B cell (primary cell): ENCODE measurements at regions not wholly inside any gene's neighbourhood (a gene's known extent, or its start where the extent isn't known, plus 50 kb on each side); places are given as distances from the start of the nearest gene placed in this dataset.

Source experiments
- ATAC-seq: fragments of 200-7000 bp; cut with Tn5 transposase; one replicate; pipeline ENCODE4 v1.10.0; 2021; ENCODE audit warnings: low read depth, mild to moderate bottlenecking, moderate number of reproducible peaks, moderate library complexity
- CTCF ChIA-PET: fragments of 350-600 bp; sonication (Branson Sonifier 250); formaldehyde crosslinking; loops from one replicate; lab custom pipeline; 2021; ENCODE audit warnings: antibody characterized with exemption, inconsistent platforms; lab: Charles Lee
- POLR2A ChIA-PET: fragments of 350-600 bp; sonication (Branson Sonifier 250); formaldehyde crosslinking; loops from one replicate; lab custom pipeline; 2021; ENCODE audit warnings: antibody characterized with exemption; lab: Charles Lee
- DNase-seq: peaks from one replicate; pipeline ENCODE4 v3.0.0; 2013
- H2AFZ ChIP-seq: 2 replicates; pipeline ENCODE4 v1.6.1; 2012; ENCODE audit warnings: mild to moderate bottlenecking, low read depth, low read length; ENCODE audit not compliant: insufficient read depth, poor library complexity, severe bottlenecking
- H3K27ac ChIP-seq, 2 donors: 1 replicate in 1 of 2; 2 replicates in 1 of 2; pipeline ENCODE4 v1.5.1; 2012 to 2013; ENCODE audit warnings: low read length in 2 of 2, mild to moderate bottlenecking in 2 of 2, moderate library complexity in 1 of 2
- H3K27me3 ChIP-seq, 4 experiments: fragments of 200-600 bp in 1 of 4; sonication (generic) in 1 of 4; replicated peaks in 1 of 4; 1 replicate in 2 of 4; 2 replicates in 2 of 4; pipeline versions ENCODE4 v1.6.1 to v1.7.0; 2013 to 2016; ENCODE audit warnings: low read length in 3 of 4, mild to moderate bottlenecking in 2 of 4, mixed read lengths in 1 of 4, moderate library complexity in 1 of 4; ENCODE audit not compliant: insufficient read depth in 4 of 4, control insufficient read depth in 3 of 4; ENCODE audit errors: control extremely low read depth in 1 of 4
- H3K36me3 ChIP-seq, 2 experiments: replicated peaks in 1 of 2; 1 replicate in 1 of 2; 2 replicates in 1 of 2; pipeline versions ENCODE4 v1.6.1 to v1.7.1; 2013; ENCODE audit warnings: low read length in 1 of 2; ENCODE audit not compliant: insufficient read depth in 2 of 2, control insufficient read depth in 1 of 2; ENCODE audit errors: control extremely low read depth in 1 of 2, extremely low read depth in 1 of 2
- H3K4me1 ChIP-seq, 2 donors: fragments of 200-600 bp in 1 of 2; sonication (generic) in 1 of 2; 1 replicate in 1 of 2; 2 replicates in 1 of 2; pipeline versions ENCODE4 v1.5.1 to v1.6.1; 2013 to 2017; ENCODE audit warnings: low read length in 2 of 2; ENCODE audit not compliant: control insufficient read depth in 2 of 2, insufficient read depth in 2 of 2
- H3K4me2 ChIP-seq: replicated peaks from 2 replicates; pipeline ENCODE3; 2012; ENCODE audit warnings: mild to moderate bottlenecking, low read depth, low read length; ENCODE audit not compliant: poor library complexity, severe bottlenecking
- H3K4me3 ChIP-seq, 5 experiments: fragments of 200-600 bp in 1 of 5; sonication (generic) in 1 of 5; 1 replicate in 3 of 5; 2 replicates in 2 of 5; pipeline versions ENCODE4 v1.5.1 to v1.7.0; 2011 to 2016; ENCODE audit warnings: low read length in 4 of 5, mild to moderate bottlenecking in 4 of 5, low read depth in 2 of 5, control low read depth in 1 of 5, moderate library complexity in 1 of 5; ENCODE audit not compliant: insufficient read depth in 1 of 5; ENCODE audit errors: control extremely low read depth in 1 of 5, extremely low read depth in 1 of 5
- H3K79me2 ChIP-seq: fragments of 200-600 bp; sonication (generic); one replicate; pipeline ENCODE4 v1.6.0; 2016; ENCODE audit warnings: low read length; ENCODE audit not compliant: control insufficient read depth, insufficient read depth
- H3K9ac ChIP-seq: fragments of 200-600 bp; sonication (generic); 2 replicates; pipeline ENCODE4 v1.6.1; 2017; ENCODE audit warnings: mild to moderate bottlenecking, low read length, moderate library complexity
- H3K9me3 ChIP-seq, 3 donors: one replicate each; pipeline versions ENCODE4 v1.6.1 to v1.7.1; 2013; ENCODE audit warnings: low read length in 2 of 3; ENCODE audit not compliant: control insufficient read depth in 2 of 3, insufficient read depth in 1 of 3; ENCODE audit errors: control extremely low read depth in 1 of 3
- H4K20me1 ChIP-seq: 2 replicates; pipeline ENCODE4 v1.6.0; 2012; ENCODE audit warnings: mild to moderate bottlenecking, low read length; ENCODE audit not compliant: insufficient read depth, control insufficient read depth, poor library complexity, severe bottlenecking
- H3K27ac Mint-ChIP-seq: one replicate; pipeline ENCODE4 v1.8.0; 2021; ENCODE audit warnings: mixed read lengths
- H3K27me3 Mint-ChIP-seq: one replicate; pipeline ENCODE4 v1.8.0; 2021; ENCODE audit warnings: mixed read lengths
- H3K4me1 Mint-ChIP-seq: one replicate; pipeline ENCODE4 v1.8.0; 2021; ENCODE audit warnings: mixed read lengths
- H3K4me3 Mint-ChIP-seq: one replicate; pipeline ENCODE4 v1.8.0; 2021; ENCODE audit warnings: mixed read lengths
- H3K9me3 Mint-ChIP-seq: one replicate; pipeline ENCODE4 v1.8.0; 2022; ENCODE audit warnings: mixed read lengths; ENCODE audit not compliant: insufficient read depth
- EZH2 ChIP-seq: IDR thresholded peaks from 2 replicates; pipeline ENCODE4 v1.6.1; 2012; ENCODE audit warnings: borderline replicate concordance, low read depth, mild to moderate bottlenecking, moderate library complexity, low read length; ENCODE audit not compliant: insufficient read depth, poor library complexity, severe bottlenecking
- WGBS: methylation state at CpG from one replicate; pipeline ENCODE4 v1.1.5; 2013; ENCODE audit warnings: missing lambda C conversion rate; ENCODE audit not compliant: insufficient coverage; 5-methylcytosine and 5-hydroxymethylcytosine counted together
- intact Hi-C: fragments of 100-400 bp; cut with micrococcal nuclease; formaldehyde crosslinking; loops from one replicate; pipeline ENCODE4 v1.10.0; 2022
- TF ChIP-seq, protein P1 (sequence below): fragments of 200-600 bp; IDR thresholded peaks from one replicate; pipeline ENCODE4 v1.8.0; 2022; ENCODE audit warnings: antibody characterized with exemption, mild to moderate bottlenecking

DNA sequence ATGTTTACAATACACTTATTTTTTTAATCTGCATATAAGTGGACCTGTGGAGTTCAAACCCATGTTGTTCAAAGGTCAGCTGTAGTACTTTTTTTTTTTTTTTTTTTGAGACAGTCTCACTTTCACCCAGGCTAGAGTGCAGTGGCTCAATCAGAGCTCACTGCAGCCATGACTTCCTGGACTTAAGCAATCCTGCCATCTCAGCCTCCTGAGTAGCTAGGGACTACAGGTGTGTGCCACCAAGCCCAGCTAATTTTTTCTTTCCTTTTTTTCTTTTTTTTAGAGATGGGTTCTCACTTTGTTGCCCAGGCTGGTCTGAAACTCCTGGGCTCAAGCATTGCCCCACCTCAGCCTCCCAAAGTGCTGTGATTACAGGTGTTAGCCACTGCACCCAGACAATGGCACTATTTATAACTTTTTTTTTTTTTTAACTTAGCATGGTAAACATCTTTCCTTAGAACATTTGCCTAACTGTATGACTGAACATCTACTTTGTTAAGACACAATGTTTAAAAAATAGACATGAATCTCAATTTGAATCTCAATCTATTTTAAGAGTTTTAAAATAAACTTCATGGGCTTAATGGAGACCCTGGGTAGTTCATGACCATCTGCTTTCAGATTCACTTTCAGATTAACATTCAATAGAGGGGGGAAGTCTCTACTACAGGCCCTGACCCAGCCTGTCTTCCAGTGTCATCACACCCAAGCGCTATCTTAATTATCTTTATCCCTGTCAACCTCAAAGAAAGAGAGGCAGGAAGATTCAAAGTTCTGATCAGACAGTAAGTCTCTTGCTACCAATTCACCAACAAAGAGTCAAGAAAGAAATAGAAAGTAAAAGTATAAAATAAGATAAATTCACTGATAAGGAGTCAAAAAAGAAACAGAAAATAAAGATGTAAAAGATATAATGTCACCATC, 97.7 kb upstream of the DOCK9 start:
- H3K79me2 ChIP-seq = no peaks in the 10 kb centered on the region
- ChIA-PET POLR2A (interaction anchor here (0.7 kb wide), 1 partner anchor 183 kb away, joined by 5 read pairs; the partner anchor contains the start of gene GPR18), CTCF (interaction anchor here (0.6 to 0.7 kb wide), 2 partner anchors 103 to 1608 kb away, joined by 3 read pairs; no protein-coding TSS in a partner anchor)
- intact Hi-C loops = no loop called here
- H3K4me2 ChIP-seq = peak overlapping the region; percentile 33
- no CpG with 5 or more reads among the region's 1 CpG for WGBS
- peak overlapping the region; percentile 17 for H2AFZ ChIP-seq
- no peaks in the 10 kb centered on the region for H3K36me3 ChIP-seq
- peak overlapping the region in 1 of 2 donors; percentile 30 for H3K27ac ChIP-seq
- Mint-ChIP-seq H3K27me3 (no peaks in the 10 kb centered on the region), H3K27ac (no peak overlapping the region), H3K9me3 (peaks cover 4% of the 10 kb centered on the region), H3K4me1 (peaks cover 13% of the 10 kb centered on the region), H3K4me3 (no peak overlapping the region)
- no peak overlapping the region for H3K9ac ChIP-seq
- no peaks in the 10 kb centered on the region for H3K27me3 ChIP-seq
- peaks cover 4 to 8% of the 10 kb centered on the region in 2 donors for H3K4me1 ChIP-seq
- H4K20me1 ChIP-seq = no peaks in the 10 kb centered on the region
- no peak overlapping the region for H3K4me3 ChIP-seq
- H3K9me3 ChIP-seq = peaks cover 0 to 12% (median 6%) of the 10 kb centered on the region in 3 donors
- DNase-seq (peak; percentile 31), ATAC-seq (peak; percentile 49)
- TF ChIP-seq, protein P1, sequence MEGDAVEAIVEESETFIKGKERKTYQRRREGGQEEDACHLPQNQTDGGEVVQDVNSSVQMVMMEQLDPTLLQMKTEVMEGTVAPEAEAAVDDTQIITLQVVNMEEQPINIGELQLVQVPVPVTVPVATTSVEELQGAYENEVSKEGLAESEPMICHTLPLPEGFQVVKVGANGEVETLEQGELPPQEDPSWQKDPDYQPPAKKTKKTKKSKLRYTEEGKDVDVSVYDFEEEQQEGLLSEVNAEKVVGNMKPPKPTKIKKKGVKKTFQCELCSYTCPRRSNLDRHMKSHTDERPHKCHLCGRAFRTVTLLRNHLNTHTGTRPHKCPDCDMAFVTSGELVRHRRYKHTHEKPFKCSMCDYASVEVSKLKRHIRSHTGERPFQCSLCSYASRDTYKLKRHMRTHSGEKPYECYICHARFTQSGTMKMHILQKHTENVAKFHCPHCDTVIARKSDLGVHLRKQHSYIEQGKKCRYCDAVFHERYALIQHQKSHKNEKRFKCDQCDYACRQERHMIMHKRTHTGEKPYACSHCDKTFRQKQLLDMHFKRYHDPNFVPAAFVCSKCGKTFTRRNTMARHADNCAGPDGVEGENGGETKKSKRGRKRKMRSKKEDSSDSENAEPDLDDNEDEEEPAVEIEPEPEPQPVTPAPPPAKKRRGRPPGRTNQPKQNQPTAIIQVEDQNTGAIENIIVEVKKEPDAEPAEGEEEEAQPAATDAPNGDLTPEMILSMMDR = no peak
- TF ChIP-seq EZH2 = no peak
